Panc1 (cell line): ENCODE measurements at regions not wholly inside any gene's neighbourhood (a gene's known extent, or its start where the extent isn't known, plus 50 kb on each side); places are given as distances from the start of the nearest gene placed in this dataset.

Experiments used
- ATAC-seq: fragments of 200-7000 bp; cut with Tn5 transposase; 2 replicates; pipeline ENCODE4 v1.9.1; 2020; ENCODE audit warnings: mild to moderate bottlenecking, moderate library complexity
- BruUV-seq: library from RNA; stranded (reverse); fragments of 400-500 nt; replicated peaks from 2 replicates; lab custom pipeline; 2021; lab: Mats Ljungman, UMichigan
- CTCF ChIA-PET: fragments of 300-600 bp; sonication (Branson Sonifier 250); formaldehyde crosslinking; loops from one replicate; lab custom pipeline; 2022; ENCODE audit warnings: antibody characterized with exemption; lab: Charles Lee
- POLR2A ChIA-PET: fragments of 300-600 bp; sonication (Branson Sonifier 250); formaldehyde crosslinking; loops from one replicate; lab custom pipeline; 2022; ENCODE audit warnings: antibody characterized with exemption; lab: Charles Lee
- DNase-seq: peaks from one replicate; pipeline ENCODE4 v3.0.0-alpha.2; 2010; ENCODE audit warnings: low read depth, low spot score
- H3K27ac ChIP-seq: 2 replicates; pipeline ENCODE4 v1.5.1; 2011; ENCODE audit warnings: mild to moderate bottlenecking, low read length, inconsistent platforms
- H3K27me3 ChIP-seq: fragments of 200-500 bp; sonication (Bioruptor generic); 2 replicates; pipeline ENCODE4 v1.6.0; 2014; ENCODE audit warnings: low read length, inconsistent platforms; ENCODE audit not compliant: control insufficient read depth, insufficient read depth
- H3K36me3 ChIP-seq: fragments of 200-500 bp; sonication (Bioruptor generic); 2 replicates; pipeline ENCODE4 v1.5.1; 2014; ENCODE audit warnings: inconsistent platforms, mild to moderate bottlenecking, low read length, moderate library complexity; ENCODE audit not compliant: control insufficient read depth, insufficient read depth
- H3K4me1 ChIP-seq: 2 replicates; pipeline ENCODE4 v1.5.1; 2011; ENCODE audit warnings: inconsistent platforms, mild to moderate bottlenecking, low read length, moderate library complexity; ENCODE audit not compliant: control insufficient read depth, insufficient read depth
- H3K4me3 ChIP-seq, 2 experiments: 2 replicates each; pipeline ENCODE4 v1.5.1; 2011 to 2012; ENCODE audit warnings: low read depth in 2 of 2, low read length in 2 of 2, mild to moderate bottlenecking in 2 of 2, inconsistent platforms in 1 of 2, moderate library complexity in 1 of 2
- H3K9me3 ChIP-seq: fragments of 200-500 bp; sonication (Bioruptor generic); 2 replicates; pipeline ENCODE4 v1.5.1; 2014; ENCODE audit warnings: low read depth, mild to moderate bottlenecking, inconsistent platforms, low read length, moderate library complexity; ENCODE audit not compliant: control insufficient read depth, insufficient read depth
- POLR2AphosphoS5 ChIP-seq: IDR thresholded peaks from 2 replicates; pipeline ENCODE4 v1.6.1; 2012; ENCODE audit warnings: mild to moderate bottlenecking, low read depth, low read length, moderate library complexity
- SIN3A ChIP-seq: IDR thresholded peaks from 2 replicates; pipeline ENCODE4 v1.6.1; 2012; ENCODE audit warnings: low read depth, mild to moderate bottlenecking, low read length, moderate library complexity, borderline replicate concordance; ENCODE audit not compliant: insufficient read depth
- TCF7L2 ChIP-seq: IDR thresholded peaks from 2 replicates; pipeline ENCODE4 v1.6.1; 2011; ENCODE audit warnings: mild to moderate bottlenecking, low read depth, low read length, inconsistent platforms
- in situ Hi-C: cut with HindIII; loops from 2 replicates; pipeline ENCODE4 v1.10.0; 2016; ENCODE audit warnings: low sequenced_read_pairs, low pct_unique_long_range_greater_than_20kb
- intact Hi-C: fragments of 100-400 bp; cut with micrococcal nuclease; formaldehyde crosslinking; loops from one replicate; pipeline ENCODE4 v1.10.0; 2022; ENCODE audit not compliant: unreplicated experiment
- TF ChIP-seq, protein P1 (sequence below): fragments of 450-650 bp; IDR thresholded peaks from 2 replicates; pipeline ENCODE4 v1.5.1; 2017; ENCODE audit warnings: mild to moderate bottlenecking
- TF ChIP-seq, protein P2 (sequence below), 2 experiments: IDR thresholded peaks; 2 replicates each; pipeline ENCODE4 v1.6.1; 2011 to 2012; ENCODE audit warnings: low read depth in 2 of 2, control low read depth in 1 of 2, low read length in 1 of 2, mild to moderate bottlenecking in 1 of 2, moderate library complexity in 1 of 2; ENCODE audit not compliant: insufficient read depth in 1 of 2

DNA sequence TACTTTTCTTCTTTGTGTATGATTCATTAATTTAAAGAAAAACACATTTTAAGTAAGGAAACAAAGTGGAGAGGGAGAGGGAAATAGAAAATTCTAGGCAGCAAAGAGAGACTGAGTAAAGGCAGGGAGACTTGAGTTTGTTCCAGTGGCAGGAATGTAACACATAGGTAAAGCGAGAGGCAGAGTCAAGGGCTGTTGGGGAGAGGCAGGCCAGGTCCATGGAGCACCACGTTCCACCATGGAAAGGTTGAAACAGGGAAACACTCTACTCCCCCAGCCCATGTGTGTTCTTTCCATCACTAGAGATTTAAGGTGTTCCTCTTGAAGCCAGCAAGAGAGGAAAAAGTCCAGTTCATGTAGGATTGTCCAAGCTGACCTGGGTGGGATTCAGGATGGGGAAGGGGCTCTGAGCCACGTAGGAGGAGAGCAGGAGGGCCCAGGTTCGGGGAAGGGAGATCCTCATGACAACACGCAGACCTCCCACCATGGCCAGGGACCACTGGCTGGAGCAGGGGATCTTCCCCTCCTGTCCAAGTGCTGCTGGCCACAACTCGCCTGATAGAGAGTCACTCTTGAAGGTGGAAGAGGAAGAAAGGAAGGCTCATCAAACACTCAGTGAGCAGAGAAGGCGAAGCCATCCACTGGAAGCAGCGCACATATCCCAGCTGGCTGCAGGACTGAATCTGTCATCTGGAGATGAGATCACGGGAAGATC lies 666.4 kb upstream of the MKI67 start:
- DNase-seq (no peak), ATAC-seq (no peak)
- no peak overlapping the region for H3K4me3 ChIP-seq
- no peaks in the 10 kb centered on the region; the same call in 1 of the 2 replicates for H3K27me3 ChIP-seq
- no peaks in the 10 kb centered on the region for H3K9me3 ChIP-seq
- no peak overlapping the region for H3K27ac ChIP-seq
- CTCF ChIA-PET: no interaction called here
- no TSS peak for BruUV-seq
- POLR2A ChIA-PET: no interaction called here
- TF ChIP-seq TCF7L2 (no peak), SIN3A (no peak)
- TF ChIP-seq, protein P1, sequence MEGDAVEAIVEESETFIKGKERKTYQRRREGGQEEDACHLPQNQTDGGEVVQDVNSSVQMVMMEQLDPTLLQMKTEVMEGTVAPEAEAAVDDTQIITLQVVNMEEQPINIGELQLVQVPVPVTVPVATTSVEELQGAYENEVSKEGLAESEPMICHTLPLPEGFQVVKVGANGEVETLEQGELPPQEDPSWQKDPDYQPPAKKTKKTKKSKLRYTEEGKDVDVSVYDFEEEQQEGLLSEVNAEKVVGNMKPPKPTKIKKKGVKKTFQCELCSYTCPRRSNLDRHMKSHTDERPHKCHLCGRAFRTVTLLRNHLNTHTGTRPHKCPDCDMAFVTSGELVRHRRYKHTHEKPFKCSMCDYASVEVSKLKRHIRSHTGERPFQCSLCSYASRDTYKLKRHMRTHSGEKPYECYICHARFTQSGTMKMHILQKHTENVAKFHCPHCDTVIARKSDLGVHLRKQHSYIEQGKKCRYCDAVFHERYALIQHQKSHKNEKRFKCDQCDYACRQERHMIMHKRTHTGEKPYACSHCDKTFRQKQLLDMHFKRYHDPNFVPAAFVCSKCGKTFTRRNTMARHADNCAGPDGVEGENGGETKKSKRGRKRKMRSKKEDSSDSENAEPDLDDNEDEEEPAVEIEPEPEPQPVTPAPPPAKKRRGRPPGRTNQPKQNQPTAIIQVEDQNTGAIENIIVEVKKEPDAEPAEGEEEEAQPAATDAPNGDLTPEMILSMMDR: no peak
- intact Hi-C loops: no loop called here
- H3K4me1 ChIP-seq: no peaks in the 10 kb centered on the region
- H3K36me3 ChIP-seq: no peaks in the 10 kb centered on the region
- in situ Hi-C loops: no loop called here

DNA sequence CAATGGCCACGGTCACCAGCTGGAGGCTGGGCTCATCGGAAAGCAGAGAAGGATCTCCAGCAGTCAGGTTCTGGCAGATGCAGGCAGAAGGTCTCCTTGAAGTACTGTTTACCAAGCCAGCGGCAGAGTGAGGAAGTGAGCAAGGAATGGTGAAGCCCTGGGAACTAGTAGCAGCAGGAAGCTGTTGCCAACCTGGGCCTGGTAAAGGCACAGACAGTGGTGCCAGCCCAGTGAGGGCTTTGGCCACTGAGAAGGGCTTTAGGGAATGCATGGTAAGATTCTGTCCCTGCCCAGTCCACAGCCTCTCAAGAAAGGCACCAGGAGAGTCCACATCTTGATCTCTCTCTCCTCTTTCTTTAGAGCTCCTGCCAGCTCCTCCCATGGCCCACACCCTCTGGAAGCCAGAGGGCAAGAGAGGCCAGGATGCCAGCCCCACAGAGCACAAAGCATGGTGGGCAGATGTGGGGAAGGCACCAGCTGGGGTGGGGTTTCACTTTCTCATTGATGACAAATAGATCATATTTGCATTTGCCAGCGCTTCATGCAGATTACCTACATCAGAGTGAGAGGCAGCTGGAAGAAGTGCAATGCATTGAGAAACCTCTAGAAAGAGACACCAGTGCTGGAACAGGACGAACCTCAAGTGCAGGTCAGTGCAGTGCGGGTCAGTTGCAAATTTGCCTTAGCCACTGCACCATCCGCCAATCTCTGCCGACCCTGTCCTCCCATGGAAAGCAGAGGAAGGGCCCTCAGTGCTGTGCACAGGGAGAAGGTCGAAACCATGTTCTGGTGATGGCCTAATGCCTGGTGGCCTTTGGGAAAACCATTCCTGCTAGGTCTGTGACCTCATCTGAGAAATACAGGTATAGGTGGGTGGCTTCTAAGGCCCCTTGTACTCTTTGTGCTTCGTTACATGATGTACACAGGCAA lies 667.8 kb upstream of the MKI67 start:
- H3K36me3 ChIP-seq: no peaks in the 10 kb centered on the region
- in situ Hi-C loops: no loop called here

More for the DNA sequence above, 667.8 kb upstream of the MKI67 start:
- no peaks in the 10 kb centered on the region for H3K4me1 ChIP-seq
- intact Hi-C loops: no loop called here
- ChIA-PET CTCF (no interaction called here), POLR2A (no interaction called here)
- TF ChIP-seq, protein P2, sequence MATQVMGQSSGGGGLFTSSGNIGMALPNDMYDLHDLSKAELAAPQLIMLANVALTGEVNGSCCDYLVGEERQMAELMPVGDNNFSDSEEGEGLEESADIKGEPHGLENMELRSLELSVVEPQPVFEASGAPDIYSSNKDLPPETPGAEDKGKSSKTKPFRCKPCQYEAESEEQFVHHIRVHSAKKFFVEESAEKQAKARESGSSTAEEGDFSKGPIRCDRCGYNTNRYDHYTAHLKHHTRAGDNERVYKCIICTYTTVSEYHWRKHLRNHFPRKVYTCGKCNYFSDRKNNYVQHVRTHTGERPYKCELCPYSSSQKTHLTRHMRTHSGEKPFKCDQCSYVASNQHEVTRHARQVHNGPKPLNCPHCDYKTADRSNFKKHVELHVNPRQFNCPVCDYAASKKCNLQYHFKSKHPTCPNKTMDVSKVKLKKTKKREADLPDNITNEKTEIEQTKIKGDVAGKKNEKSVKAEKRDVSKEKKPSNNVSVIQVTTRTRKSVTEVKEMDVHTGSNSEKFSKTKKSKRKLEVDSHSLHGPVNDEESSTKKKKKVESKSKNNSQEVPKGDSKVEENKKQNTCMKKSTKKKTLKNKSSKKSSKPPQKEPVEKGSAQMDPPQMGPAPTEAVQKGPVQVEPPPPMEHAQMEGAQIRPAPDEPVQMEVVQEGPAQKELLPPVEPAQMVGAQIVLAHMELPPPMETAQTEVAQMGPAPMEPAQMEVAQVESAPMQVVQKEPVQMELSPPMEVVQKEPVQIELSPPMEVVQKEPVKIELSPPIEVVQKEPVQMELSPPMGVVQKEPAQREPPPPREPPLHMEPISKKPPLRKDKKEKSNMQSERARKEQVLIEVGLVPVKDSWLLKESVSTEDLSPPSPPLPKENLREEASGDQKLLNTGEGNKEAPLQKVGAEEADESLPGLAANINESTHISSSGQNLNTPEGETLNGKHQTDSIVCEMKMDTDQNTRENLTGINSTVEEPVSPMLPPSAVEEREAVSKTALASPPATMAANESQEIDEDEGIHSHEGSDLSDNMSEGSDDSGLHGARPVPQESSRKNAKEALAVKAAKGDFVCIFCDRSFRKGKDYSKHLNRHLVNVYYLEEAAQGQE (IDR thresholded peaks at IDR 0.05; ENCODE audit: insufficient read depth in 1 of 2, low read depth in 2 of 2, low read length in 1 of 2): no peak
- no peak for TF ChIP-seq POLR2AphosphoS5
- TF ChIP-seq SIN3A: no peak
- no peak for TF ChIP-seq TCF7L2
- no peaks in the 10 kb centered on the region for H3K9me3 ChIP-seq
- ATAC-seq (no peak), DNase-seq (no peak)
- H3K27me3 ChIP-seq: no peaks in the 10 kb centered on the region
- no TSS peak for BruUV-seq
- no peak overlapping the region for H3K27ac ChIP-seq
- no peak overlapping the region for H3K4me3 ChIP-seq
